ENCODE measurements at regions not wholly inside any gene's neighbourhood (a gene's known extent, or its start where the extent isn't known, plus 50 kb on each side); places are given as distances from the start of the nearest gene placed in this dataset.
"Not testable (repeated sequence)": the region's sequence is repeated elsewhere in the genome, so short reads cannot be mapped to it uniquely, and the experiment has no call there.

GRCh38 chr4:124450851-124451250 lies 261.7 kb downstream of the ANKRD50 start:
- Histone ChIP-seq H3K4me3 (ENCODE audit: low read depth in 1 of 2, low read length in 2 of 2) (no peak overlapping the region), H3K36me3 (ENCODE audit: control insufficient read depth in 1 of 2, insufficient read depth in 2 of 2, low read length in 2 of 2) (no peaks in the 10 kb centered on the region), H3K27ac (ENCODE audit: low read length) (no peak overlapping the region), H3K9me3 (ENCODE audit: control insufficient read depth in 1 of 2, low read length in 2 of 2) (peaks cover 0 to 3% of the 10 kb centered on the region in 2 donors), H3K27me3 (ENCODE audit: low read depth, low read length) (no peaks in the 10 kb centered on the region), H3K4me1 (ENCODE audit: control insufficient read depth in 1 of 2, insufficient read depth in 2 of 2, low read length in 2 of 2) (no peaks in the 10 kb centered on the region)

GRCh38 chr4:124454772-124455270 lies 257.7 kb downstream of the ANKRD50 start:
- Histone ChIP-seq H3K36me3 (ENCODE audit: control insufficient read depth in 1 of 2, insufficient read depth in 2 of 2, low read length in 2 of 2) (no peaks in the 10 kb centered on the region), H3K9me3 (ENCODE audit: control insufficient read depth in 1 of 2, low read length in 2 of 2) (no peaks in the 10 kb centered on the region), H3K4me1 (ENCODE audit: control insufficient read depth in 1 of 2, insufficient read depth in 2 of 2, low read length in 2 of 2) (no peaks in the 10 kb centered on the region), H3K27me3 (ENCODE audit: low read depth, low read length) (no peaks in the 10 kb centered on the region), H3K27ac (ENCODE audit: low read length) (no peak overlapping the region), H3K4me3 (ENCODE audit: low read depth in 1 of 2, low read length in 2 of 2) (no peak overlapping the region)

- Histone ChIP-seq H3K4me3 (ENCODE audit: low read depth in 1 of 2, low read length in 2 of 2) (no peak overlapping the region), H3K4me1 (ENCODE audit: control insufficient read depth in 1 of 2, insufficient read depth in 2 of 2, low read length in 2 of 2) (no peaks in the 10 kb centered on the region), H3K27ac (ENCODE audit: low read length) (no peak overlapping the region), H3K9me3 (ENCODE audit: control insufficient read depth in 1 of 2, low read length in 2 of 2) (no peaks in the 10 kb centered on the region), H3K36me3 (ENCODE audit: control insufficient read depth in 1 of 2, insufficient read depth in 2 of 2, low read length in 2 of 2) (no peaks in the 10 kb centered on the region), H3K27me3 (ENCODE audit: low read depth, low read length) (no peaks in the 10 kb centered on the region)
Observed at GRCh38 chr4:124455671-124456070, 256.9 kb downstream of the ANKRD50 start.

DNA sequence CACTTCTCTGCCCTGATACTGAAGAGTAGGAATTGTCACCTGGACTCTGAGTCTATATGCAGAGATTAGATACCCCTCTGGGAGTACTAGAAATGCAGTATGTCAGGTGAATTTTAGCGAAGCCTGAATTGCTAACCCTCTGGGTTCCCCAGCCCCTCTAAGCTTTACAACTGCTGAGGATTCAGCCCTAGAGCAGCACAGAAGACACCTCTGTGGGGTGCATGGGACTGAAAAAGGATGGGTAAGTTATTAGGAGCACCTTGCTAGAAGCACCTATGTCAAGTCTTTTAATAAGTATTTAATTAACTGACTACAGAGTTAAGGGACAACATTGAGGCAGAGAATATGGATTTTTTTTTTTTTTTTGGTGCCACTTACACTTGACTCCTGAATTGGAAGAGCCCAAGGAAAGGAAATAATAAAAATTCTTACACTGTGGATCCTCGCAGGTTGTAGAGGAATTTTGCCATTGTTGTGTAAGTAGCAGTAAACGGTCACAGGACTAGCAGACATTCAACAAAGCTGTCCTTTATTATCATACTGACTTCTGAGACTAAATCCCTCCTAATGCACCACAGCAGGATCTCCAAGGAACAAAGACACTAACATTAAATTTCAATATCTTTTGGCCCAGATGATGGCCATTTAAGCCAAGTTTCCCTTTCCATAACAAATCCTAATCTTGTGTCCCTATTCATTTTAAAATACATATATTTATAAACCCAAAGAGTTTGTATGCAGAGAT lies 253.2 kb downstream of the ANKRD50 start:
- H3K4me1 ChIP-seq (ENCODE audit: control insufficient read depth in 1 of 2, insufficient read depth in 2 of 2, low read length in 2 of 2), result no peaks in the 10 kb centered on the region
- H3K4me3 ChIP-seq (ENCODE audit: low read depth in 1 of 2, low read length in 2 of 2), result no peak overlapping the region
- H3K27me3 ChIP-seq (ENCODE audit: low read depth, low read length), result no peaks in the 10 kb centered on the region
- H3K36me3 ChIP-seq (ENCODE audit: control insufficient read depth in 1 of 2, insufficient read depth in 2 of 2, low read length in 2 of 2), result no peaks in the 10 kb centered on the region
- H3K9me3 ChIP-seq (ENCODE audit: control insufficient read depth in 1 of 2, low read length in 2 of 2), result peaks cover 0 to 20% of the 10 kb centered on the region in 2 donors
- H3K27ac ChIP-seq (ENCODE audit: low read length), result no peak overlapping the region

- no peaks in the 10 kb centered on the region for H3K27me3 ChIP-seq (ENCODE audit: low read depth, low read length)
- H3K4me1 ChIP-seq (ENCODE audit: control insufficient read depth in 1 of 2, insufficient read depth in 2 of 2, low read length in 2 of 2), result no peaks in the 10 kb centered on the region
- peaks cover 0 to 20% of the 10 kb centered on the region in 2 donors for H3K9me3 ChIP-seq (ENCODE audit: control insufficient read depth in 1 of 2, low read length in 2 of 2)
- H3K4me3 ChIP-seq (ENCODE audit: low read depth in 1 of 2, low read length in 2 of 2), result no peak overlapping the region
- no peaks in the 10 kb centered on the region for H3K36me3 ChIP-seq (ENCODE audit: control insufficient read depth in 1 of 2, insufficient read depth in 2 of 2, low read length in 2 of 2)
- H3K27ac ChIP-seq (ENCODE audit: low read length), result no peak overlapping the region
Observed at GRCh38 chr4:124459941-124460310, 252.6 kb downstream of the ANKRD50 start.

DNA sequence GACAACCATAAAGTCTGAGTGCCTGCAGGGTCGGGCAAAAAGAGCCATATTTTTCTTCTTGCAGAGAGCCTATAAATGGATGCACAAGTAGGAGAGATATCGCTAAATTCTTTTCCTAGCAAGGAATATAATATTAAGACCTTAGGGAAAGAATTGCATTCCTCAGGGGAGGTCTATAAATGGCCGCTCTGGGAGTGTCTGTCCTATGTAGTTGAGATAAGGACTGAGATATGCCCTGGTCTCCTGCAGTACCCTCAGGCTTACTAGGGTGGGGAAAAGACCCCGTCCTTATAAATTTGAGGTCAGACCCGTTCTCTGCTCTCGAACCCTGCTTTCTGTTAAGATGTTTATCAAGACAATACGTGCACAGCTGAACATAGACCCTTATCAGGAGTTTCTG lies 250.9 kb downstream of the ANKRD50 start:
- not testable (repeated sequence) for H3K36me3 ChIP-seq (ENCODE audit: control insufficient read depth in 1 of 2, insufficient read depth in 2 of 2, low read length in 2 of 2); H3K27me3 ChIP-seq (ENCODE audit: low read depth, low read length); H3K4me1 ChIP-seq (ENCODE audit: control insufficient read depth in 1 of 2, insufficient read depth in 2 of 2, low read length in 2 of 2); H3K27ac ChIP-seq (ENCODE audit: low read length); H3K4me3 ChIP-seq (ENCODE audit: low read depth in 1 of 2, low read length in 2 of 2)
- H3K9me3 ChIP-seq (ENCODE audit: control insufficient read depth in 1 of 2, low read length in 2 of 2), result peaks cover 0 to 20% of the 10 kb centered on the region in 2 donors

GRCh38 chr4:124462954-124463828 lies 249.3 kb downstream of the ANKRD50 start:
- H3K4me3 ChIP-seq (ENCODE audit: low read depth in 1 of 2, low read length in 2 of 2), result no peak overlapping the region
- H3K27me3 ChIP-seq (ENCODE audit: low read depth, low read length), result no peaks in the 10 kb centered on the region
- H3K27ac ChIP-seq (ENCODE audit: low read length), result no peak overlapping the region
- peaks cover 0 to 20% of the 10 kb centered on the region in 2 donors for H3K9me3 ChIP-seq (ENCODE audit: control insufficient read depth in 1 of 2, low read length in 2 of 2)
- no peaks in the 10 kb centered on the region for H3K4me1 ChIP-seq (ENCODE audit: control insufficient read depth in 1 of 2, insufficient read depth in 2 of 2, low read length in 2 of 2)
- no peaks in the 10 kb centered on the region for H3K36me3 ChIP-seq (ENCODE audit: control insufficient read depth in 1 of 2, insufficient read depth in 2 of 2, low read length in 2 of 2)

GRCh38 chr4:124464836-124465235 lies 247.7 kb downstream of the ANKRD50 start:
- Histone ChIP-seq H3K4me3 (ENCODE audit: low read depth in 1 of 2, low read length in 2 of 2) (no peak overlapping the region), H3K9me3 (ENCODE audit: control insufficient read depth in 1 of 2, low read length in 2 of 2) (peaks cover 0 to 20% of the 10 kb centered on the region in 2 donors), H3K36me3 (ENCODE audit: control insufficient read depth in 1 of 2, insufficient read depth in 2 of 2, low read length in 2 of 2) (no peaks in the 10 kb centered on the region), H3K27me3 (ENCODE audit: low read depth, low read length) (no peaks in the 10 kb centered on the region), H3K27ac (ENCODE audit: low read length) (no peak overlapping the region), H3K4me1 (ENCODE audit: control insufficient read depth in 1 of 2, insufficient read depth in 2 of 2, low read length in 2 of 2) (no peaks in the 10 kb centered on the region)

DNA sequence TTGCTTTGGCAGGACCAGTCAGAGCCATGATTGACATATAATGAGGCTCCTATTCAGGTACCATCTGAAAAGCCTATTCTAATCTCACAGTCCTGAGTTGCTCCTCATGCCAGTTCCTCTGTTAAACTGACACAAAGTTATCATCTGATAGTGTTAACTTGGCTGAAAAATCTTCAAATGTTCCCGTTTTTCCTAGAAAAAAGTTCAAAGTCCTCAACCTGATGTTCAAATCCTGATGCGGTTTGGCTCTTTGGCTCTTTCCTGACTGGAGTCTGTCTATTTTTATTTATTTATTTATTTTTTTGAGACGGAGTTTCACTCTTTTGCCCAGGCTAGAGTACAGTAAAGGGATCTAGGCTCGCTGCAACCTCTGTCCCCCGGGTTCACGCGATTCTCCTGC lies 244.2 kb downstream of the ANKRD50 start:
- Histone ChIP-seq H3K36me3 (ENCODE audit: control insufficient read depth in 1 of 2, insufficient read depth in 2 of 2, low read length in 2 of 2) (no peaks in the 10 kb centered on the region), H3K9me3 (ENCODE audit: control insufficient read depth in 1 of 2, low read length in 2 of 2) (peaks cover 0 to 16% of the 10 kb centered on the region in 2 donors), H3K4me3 (ENCODE audit: low read depth in 1 of 2, low read length in 2 of 2) (no peak overlapping the region), H3K27me3 (ENCODE audit: low read depth, low read length) (no peaks in the 10 kb centered on the region), H3K4me1 (ENCODE audit: control insufficient read depth in 1 of 2, insufficient read depth in 2 of 2, low read length in 2 of 2) (no peaks in the 10 kb centered on the region), H3K27ac (ENCODE audit: low read length) (no peak overlapping the region)

- Histone ChIP-seq H3K36me3 (ENCODE audit: control insufficient read depth in 1 of 2, insufficient read depth in 2 of 2, low read length in 2 of 2) (no peaks in the 10 kb centered on the region), H3K9me3 (ENCODE audit: control insufficient read depth in 1 of 2, low read length in 2 of 2) (peaks cover 0 to 15% of the 10 kb centered on the region in 2 donors), H3K4me1 (ENCODE audit: control insufficient read depth in 1 of 2, insufficient read depth in 2 of 2, low read length in 2 of 2) (no peaks in the 10 kb centered on the region), H3K27ac (ENCODE audit: low read length) (no peak overlapping the region), H3K27me3 (ENCODE audit: low read depth, low read length) (no peaks in the 10 kb centered on the region), H3K4me3 (ENCODE audit: low read depth in 1 of 2, low read length in 2 of 2) (no peak overlapping the region)
Observed at GRCh38 chr4:124469981-124470380, 242.6 kb downstream of the ANKRD50 start.

DNA sequence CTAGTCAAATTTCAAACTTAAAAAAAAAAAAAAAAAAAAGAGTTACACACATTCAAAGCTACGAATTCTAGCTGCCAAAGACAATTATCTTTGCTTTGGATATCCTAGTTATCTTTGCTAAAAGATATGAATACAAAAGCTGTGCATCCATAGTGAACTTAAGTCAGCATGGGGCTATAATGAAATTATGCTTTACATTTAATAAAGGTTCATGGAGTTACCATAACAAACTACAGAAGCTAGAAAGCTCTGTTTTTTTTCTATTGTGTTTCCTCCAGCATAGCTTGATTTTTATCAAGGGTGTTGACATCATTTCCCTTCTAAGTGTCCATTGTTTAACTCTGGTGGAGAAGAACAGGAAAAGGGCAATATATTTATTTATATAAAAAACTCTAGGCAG lies 234.1 kb downstream of the ANKRD50 start:
- no peaks in the 10 kb centered on the region for H3K36me3 ChIP-seq (ENCODE audit: control insufficient read depth in 1 of 2, insufficient read depth in 2 of 2, low read length in 2 of 2)
- no peak overlapping the region for H3K27ac ChIP-seq (ENCODE audit: low read length)
- H3K27me3 ChIP-seq (ENCODE audit: low read depth, low read length), result no peaks in the 10 kb centered on the region
- H3K4me1 ChIP-seq (ENCODE audit: control insufficient read depth in 1 of 2, insufficient read depth in 2 of 2, low read length in 2 of 2), result peaks cover 0 to 5% of the 10 kb centered on the region in 2 donors
- H3K4me3 ChIP-seq (ENCODE audit: low read depth in 1 of 2, low read length in 2 of 2), result no peak overlapping the region
- H3K9me3 ChIP-seq (ENCODE audit: control insufficient read depth in 1 of 2, low read length in 2 of 2), result peaks cover 0 to 1% of the 10 kb centered on the region in 2 donors
